DMS53 (cell line): ENCODE measurements at regions not wholly inside any gene's neighbourhood (a gene's known extent, or its start where the extent isn't known, plus 50 kb on each side); places are given as distances from the start of the nearest gene placed in this dataset.

ENCODE experiments used
- DNase-seq: peaks from one replicate; lab custom pipeline; 2025; lab: John Stamatoyannopoulos, UW

DNA sequence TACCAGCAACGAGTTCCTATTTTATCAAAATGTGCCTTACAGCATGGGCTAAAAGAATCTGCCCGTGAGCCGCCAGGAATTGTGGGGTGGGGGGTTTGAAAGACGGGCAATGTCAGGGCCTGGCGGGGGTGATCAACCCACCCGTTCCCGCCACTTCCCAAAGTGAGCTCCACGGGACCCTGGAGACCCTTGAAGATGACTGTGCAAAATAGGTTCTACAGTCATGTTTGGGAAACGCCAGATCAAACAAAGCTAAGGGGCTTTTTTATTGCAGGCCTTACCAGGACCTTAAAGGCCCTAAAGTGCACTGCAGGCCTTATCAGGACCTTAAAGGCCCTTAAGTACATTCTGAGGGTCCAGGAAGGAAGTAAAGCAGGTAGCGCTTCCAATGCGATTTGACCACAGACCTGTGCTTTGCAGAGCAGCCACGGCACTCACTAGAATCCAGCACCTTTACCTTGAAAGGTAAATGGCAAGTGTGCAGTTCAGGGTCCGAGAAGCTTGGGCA is 404.1 kb downstream of the SHANK2 start:
- no peak for DNase-seq

DNA sequence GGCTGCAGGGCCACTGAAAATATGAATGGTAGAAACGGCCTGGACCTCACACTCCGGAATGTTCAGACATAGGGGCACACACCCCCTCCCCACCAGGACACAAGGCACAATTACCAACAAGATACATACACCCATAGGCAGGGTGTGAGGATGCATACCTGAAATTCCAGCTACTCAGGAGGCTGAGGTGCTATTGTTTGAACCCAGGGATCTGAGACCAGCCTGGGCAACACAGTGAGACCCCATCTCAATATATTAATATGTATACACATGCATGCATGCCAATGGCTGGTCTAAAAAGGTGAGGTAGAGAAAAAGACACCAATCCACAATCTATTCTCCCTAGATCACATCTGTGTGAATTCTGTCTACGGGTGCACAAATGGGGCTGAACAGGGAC is 403.3 kb downstream of the SHANK2 start:
- no peak for DNase-seq

DNA sequence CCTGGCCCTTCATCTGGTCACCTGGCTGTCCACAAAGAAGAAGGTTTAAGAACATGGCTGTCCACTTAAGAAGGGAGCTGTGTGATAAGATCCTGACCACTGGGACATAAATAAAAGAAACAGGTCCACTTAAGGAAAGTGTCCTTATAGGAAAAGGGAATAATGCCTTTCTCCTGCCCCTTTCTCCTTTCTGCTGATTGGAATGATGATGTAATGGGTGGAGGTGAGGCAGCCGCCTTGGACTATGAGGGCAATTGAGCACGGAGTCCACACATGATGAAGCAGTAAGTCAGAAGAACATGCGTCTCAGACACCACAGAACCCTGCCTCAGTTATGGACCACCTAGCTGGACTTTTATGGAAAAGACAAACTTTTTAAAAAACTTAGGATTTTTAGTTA is 401.1 kb downstream of the SHANK2 start:
- no peak for DNase-seq

DNA sequence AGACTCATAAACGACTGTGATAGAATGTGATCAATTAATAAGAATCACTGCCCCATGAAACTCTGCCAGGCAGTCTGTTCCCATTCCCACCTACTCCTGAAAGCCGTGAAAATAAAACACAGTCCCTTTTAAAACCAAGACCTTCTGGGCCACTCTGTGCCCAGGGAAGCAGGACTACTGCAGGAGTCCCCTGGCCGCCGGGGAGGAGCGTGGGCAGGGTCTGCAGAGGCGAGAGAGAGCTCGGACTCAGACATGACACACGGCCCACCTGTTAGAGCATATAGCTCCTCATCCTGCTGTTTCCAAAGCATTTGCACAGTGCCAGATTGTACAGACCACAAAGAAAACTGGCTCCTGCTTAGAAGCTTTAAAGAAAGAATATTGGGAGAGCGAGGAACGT is 400.5 kb downstream of the SHANK2 start:
- no peak for DNase-seq

DNA sequence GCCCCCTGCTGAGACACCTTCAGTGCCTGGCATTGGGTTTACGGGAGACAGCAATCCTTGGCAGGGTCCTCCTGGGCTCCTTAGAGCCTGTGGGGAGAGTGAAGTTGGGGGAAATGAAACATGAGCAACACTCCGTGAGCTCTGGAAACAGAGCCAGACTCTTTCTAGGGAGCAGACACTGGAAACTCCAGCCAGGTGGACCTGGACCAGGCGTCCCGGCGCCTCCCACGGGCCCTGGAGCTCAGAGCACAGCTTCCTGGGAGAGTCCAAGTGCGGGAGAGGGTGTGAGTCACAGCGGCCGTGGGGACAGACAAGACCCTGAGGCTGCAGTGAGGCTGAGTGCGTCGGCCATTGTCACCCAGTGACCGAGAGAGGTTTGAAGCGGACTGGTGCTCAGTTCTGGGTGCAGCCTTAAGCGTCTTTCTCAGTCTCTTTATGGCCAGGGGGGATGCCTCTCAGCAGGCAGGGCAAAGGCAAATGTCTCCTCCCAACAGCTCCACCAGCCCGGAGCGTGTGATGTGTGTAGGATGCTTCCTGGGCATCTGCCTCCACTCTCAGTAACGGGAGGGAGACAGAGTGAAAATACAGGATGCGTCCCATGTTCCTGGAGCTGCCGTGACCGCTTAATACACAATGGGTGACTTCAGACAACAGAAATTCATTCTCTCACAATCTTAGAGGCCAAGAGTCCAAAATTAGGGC is 399.2 kb downstream of the SHANK2 start:
- no peak for DNase-seq

DNA sequence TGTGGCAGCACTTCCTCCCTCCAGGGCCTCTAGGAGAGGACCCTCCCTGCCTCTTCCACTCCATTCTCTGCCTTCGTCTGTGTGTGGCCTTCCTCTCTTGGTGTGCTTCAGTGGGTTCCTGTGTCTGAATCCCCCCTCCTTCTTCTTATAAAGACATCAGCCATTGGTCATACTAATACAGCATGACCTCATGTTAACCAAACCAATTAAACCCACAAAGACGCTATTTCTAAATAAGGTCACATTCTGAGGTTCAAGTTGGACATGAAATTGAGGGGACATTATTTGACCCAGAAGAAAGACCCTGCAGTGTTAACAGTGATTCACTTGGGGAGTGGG is 398.6 kb downstream of the SHANK2 start:
- DNase-seq, result no peak

DNA sequence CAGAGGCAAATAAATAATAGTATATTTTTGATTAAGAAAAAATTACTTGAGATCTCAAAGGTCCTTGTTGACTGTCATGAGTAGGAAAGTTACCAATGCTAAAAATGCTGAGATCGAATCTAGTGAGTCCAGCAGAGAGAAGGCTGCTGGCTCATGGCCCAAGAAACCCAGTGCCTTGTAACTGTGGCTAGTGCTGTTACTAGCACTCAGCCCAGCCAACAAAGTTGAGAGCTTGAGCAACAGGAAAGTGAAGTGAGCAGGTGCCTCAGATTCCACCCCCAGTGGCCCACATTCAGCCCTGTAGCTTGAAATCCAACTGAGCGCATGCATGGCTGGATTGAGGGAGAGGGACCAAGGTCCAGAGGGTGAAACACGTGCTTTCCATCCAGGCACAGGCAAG is 398.2 kb downstream of the SHANK2 start:
- DNase-seq, result no peak

DNA sequence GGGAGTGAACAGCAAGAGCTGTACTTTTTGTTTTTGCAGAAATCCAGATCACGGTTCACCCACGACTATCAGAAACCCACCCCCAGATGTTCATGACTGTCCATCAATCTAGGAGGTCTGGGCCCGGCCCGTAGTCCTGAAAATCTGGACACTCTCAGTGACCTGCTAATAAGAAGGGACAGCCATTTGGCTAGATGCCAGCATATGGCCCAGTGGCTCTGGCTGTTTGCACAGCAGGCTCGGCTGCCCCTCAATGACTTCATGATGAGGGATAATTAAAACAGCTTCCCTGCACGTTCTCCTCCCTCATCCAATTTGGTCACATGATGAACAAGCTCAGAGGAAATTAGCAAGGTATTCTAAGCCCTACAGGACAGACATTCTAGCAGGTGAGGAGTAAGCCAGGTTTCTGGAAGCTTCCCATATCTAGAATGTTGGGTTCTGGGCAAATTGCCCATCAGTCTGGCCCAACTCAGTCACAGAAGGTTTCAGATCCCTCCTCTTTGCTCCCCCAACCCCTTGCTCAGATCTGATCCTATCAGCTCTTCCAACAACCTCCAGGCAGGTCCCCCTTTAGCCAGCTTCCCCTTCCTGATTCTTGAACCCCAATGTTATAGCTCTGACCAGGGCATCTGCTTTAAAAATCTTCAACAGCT is 397.3 kb downstream of the SHANK2 start:
- DNase-seq, result peak; percentile 66

DNA sequence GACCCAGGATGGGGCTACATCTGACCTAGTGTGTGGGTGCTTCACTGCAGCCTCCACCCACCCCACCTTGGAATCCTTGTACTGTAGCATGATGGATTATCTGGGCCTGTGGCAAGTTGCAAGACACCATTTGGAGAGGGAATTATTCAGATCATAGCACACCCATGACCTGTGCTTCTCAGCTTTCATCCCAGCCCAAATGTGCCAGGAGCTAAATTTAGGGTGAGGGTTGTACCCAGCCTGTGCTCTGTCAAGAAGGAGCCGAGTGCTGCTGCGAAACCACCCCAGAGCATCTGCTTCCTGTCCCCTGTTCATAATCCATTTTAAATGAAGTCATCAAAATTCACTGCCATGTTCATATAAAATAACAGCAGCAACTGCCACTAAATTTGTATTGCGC is 394.5 kb downstream of the SHANK2 start:
- DNase-seq, result no peak

DNA sequence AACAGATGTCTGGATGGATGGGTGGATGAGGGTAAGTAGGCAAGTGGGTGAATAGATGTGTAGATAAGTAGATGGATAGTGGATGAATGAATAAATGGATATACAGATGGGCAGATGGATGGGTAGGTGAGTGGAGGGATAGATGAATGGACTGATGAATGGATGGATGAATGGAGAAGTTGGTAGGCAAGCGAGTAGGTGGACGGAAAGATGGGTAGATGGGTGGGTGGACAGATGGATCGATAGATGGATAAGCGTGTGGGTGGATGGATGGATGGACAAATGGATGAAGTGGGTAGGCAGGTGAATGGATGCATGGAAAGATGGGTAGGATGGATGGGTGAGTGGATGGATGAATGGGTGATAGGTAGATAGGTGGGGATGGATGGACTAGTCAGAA is 393.2 kb downstream of the SHANK2 start:
- no peak for DNase-seq

DNA sequence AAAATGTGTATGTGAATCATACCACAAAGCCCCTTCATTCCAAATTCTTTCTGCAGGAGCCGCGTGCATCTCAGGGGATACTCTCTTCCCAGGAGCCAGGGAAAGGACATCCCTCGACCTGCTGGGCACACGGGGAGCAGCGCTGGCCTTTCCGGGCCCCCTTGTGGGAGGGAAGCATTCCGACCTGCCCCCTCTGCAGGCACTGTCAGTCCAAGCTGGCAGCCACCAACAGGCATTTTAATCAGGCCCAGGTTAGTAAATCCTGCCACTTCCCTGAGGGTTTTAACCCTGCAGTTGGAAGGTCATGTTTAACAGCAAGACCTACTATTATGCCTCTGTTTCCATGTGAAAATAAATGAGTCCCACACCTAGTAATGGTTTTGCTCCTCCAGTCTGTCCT is 391.5 kb downstream of the SHANK2 start:
- no peak for DNase-seq

DNA sequence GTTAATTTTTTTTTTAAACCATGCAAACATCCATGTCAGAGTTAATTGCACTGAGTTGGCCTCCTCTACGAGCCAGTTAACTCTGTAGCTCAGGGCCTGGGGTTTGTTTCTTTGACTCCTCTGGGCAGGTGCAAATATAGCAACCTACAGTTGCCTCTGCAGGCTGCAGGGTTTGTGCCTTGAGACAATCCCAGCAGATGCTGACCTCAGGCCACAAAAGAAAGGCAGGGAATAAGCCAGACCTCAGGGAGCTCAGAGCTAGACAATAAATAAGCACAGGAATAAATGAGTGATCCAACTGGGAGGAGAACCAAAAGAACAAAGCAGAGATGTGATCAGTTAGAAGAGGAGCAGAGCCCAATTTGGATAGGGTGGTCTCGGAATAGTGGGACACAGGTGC is 390.8 kb downstream of the SHANK2 start:
- no peak for DNase-seq

DNA sequence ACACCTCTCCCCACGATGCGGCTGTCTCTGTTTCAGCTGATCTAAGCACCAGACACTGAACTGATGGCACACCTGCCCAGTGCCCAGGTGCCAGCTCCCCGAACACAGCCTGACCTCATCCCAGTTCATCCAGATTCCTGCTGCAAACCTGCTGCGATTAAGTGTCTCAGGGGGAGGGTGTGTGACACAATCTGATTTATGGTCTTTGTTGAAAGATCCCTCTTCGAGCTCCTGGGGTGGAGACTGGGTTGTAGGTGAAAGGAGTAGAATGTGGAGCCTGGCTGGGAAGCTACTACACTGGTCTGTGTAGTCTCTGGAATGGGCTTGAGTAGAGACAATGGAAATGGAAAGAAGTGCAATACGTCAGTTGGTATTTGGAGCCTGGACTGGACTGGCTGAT is 390.3 kb downstream of the SHANK2 start:
- DNase-seq, result no peak

DNA sequence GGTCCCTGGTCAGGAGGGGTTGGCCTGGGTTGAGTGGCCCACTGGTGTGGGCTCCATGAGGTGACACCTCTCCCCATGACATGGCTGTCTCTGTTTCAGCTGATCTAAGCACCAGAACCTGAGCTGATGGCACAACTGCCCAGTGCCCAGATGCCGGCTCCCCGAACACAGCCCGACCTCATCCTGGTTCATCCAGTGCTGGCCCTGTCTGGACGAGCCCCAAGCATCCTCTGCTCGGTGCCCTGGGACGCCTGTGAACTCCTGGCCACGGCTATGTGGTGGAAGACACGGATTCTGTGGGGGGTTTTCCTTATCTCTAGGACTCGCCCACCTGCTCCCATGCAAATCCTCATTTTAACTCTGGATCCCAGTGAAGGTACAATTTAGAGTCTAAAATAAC is 389.2 kb downstream of the SHANK2 start:
- DNase-seq, result no peak

DNA sequence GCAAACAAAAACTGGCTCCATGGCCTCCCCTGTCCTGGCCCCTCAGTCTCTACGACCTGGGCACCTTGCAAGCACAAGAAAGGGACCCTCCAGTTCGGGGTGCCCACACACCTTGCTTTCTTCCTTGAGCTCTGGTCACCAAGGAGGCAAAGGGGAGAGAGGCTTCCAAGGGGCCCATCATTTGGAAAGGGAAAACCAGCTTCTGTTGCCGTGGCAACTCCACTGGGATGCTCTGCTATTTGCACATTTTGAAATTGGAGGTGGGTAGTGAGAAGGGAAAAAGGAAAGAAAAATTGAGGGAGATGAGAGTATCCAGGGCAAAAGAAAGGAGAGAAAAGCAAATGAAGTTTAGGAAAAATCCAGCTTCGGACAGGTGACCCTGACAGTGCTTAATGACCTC is 388.4 kb downstream of the SHANK2 start:
- no peak for DNase-seq

DNA sequence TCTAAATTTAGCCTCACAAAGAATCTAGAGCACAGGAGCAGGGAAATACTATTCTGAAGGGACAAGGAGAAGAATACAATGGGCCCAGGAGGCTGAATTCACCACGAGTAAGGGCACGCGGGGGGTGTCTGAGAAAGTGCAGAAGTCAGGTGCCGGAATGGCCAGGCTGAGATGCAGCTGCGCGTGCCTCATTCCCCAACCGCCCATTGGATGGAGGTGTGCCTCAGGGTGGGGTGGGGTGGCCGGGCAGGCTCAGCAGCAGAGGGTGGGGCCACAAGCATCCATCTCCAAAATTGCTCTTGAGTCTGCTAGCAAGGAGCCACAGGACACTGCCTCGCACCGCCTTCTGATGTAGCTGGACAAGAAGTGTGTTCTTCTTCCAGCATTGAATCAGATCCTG is 387.0 kb downstream of the SHANK2 start:
- no peak for DNase-seq

DNA sequence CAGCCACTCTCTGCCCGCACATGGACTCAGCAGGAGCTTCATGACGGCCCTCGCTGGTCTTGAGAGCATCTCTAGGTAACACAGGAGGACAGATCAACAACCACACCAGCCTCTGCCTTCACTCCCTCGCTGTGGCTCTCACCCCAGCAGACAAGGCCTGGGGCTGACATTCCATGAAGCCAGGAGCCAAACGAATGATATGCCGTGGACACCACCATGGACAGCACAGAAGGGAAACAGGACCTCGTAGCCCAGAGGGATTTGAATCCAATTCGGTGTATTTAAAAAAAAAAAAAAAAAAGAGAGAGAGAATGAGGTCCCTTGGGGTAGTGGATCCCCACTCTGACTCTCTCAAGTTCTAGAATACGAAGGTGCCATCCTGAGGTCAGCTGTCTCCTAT is 385.5 kb downstream of the SHANK2 start:
- DNase-seq, result no peak

DNA sequence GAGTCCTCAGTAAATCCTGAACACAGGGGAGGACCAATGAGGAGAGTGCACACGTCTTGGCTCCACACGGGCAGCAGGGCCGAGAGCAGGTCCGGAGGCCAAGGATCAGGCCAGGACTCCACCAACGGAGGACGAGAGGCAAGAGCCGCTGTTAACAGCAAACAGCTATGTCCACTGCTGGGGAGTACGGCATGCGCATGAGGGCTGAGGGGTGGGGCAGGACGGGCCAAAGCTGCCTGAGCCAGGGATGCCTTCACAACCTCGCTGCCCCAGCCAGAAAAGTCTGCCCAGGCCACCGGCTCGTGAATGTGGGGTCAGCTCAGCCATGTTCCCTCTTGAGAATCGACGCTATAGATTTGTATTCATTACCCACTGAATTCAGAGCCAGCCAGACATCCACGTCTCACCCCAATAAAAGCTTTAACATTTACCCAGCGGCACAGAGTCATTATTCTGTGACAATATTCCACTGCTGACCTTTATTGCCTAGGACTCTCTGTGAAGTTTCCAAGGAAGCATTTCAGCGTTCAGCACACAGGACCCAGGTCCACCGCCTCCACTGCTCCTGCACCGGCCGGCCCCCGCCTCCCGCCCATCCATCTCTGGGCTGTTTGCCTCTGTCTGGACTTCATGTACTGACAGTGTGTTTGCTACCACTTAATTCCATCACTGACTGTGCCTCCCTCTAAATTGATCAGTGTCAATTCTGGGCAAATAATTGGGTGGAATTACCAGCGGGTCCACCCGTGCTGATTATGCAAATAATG is 384.9 kb downstream of the SHANK2 start:
- DNase-seq, result no peak

DNA sequence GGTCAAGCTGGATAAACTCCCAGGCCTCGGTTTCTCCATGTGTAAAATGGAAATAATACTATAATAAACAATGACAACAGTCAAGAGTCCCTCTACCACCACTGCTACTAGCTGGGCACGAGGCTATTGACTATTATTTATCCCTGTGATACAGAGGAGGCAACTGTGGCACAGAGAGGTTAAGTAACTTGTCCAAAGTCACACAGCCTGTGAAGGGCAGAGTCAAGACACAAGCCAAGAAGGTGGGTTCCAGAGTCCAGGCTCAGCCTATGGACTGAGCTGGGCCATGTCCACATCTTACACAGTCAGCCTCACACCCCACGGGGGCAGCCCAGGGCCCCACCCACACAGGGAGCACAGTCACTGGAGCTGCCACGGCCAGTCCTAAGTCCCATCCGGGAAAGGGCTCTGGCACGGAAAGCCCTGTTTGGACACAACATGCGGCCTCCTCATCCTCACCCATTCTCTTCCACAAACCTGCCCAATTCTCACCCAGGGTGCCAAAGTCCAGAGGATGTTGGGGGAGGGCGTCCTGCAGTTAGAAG is 384.0 kb downstream of the SHANK2 start:
- DNase-seq, result no peak

DNA sequence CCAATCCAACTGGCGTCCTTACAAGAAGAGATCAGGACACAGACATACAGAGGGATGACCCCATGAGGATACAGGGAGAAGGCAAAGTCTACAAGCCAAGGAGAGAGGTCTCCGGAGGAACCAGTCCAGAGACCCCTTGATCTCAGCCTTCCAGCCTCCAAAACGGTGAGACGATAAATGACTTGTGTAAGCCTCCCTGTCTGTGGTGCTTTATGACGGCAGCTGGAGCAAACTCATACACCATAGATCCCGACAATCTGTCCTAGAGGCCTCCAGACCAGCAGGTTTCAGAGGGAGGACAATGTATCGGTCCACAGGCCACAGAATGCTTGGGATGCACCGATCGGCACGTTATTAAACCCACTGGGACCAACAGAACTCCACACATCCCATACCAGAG is 383.3 kb downstream of the SHANK2 start:
- DNase-seq, result no peak

DNA sequence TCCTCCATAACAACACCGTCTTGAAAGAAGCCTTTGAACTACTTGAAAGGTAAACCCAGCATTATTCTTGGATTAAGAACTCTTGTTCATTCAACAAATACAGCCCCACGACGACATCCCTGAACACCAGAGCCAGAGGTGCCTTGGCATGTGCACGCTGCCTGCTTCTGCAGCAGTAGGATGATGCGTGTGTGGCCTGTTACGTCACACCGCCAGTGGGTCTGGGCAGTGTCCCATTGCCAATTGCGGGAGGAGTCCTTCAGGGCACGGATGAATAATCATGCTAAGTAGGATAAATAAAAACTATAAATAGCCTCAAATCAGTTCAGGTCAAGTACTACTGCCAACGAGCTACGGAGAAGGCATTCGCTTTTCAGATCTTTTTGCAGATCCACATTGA is 380.5 kb downstream of the SHANK2 start:
- no peak for DNase-seq

DNA sequence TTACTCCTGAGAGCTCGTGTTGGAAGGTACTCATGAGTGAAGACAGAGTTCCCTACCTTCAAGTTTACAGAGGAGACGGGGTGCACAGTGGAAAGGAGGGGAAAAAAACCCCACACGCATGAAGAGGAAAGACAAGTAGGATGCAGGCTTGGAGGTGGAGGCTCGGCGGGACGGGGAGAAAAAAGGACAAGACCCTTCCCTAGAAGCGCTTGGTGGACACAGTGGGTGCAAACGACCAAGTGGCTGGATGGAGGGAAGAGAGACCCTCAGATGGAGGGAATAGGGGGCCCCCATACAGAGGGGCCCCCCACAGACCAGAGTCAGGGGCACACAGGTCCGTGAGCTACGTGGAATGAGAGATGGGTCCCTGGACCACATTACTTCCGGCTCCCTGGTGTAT is 380.1 kb downstream of the SHANK2 start:
- no peak for DNase-seq
